Duodenal mucosa (tissue), 2 donors: ENCODE measurements at regions not wholly inside any gene's neighbourhood (a gene's known extent, or its start where the extent isn't known, plus 50 kb on each side); places are given as distances from the start of the nearest gene placed in this dataset.
A peak's percentile ranks its signal among the peaks of the same experiment; 100 is the strongest.

Experiments used
- H3K27ac ChIP-seq: one replicate; pipeline ENCODE4 v1.7.0; 2013; ENCODE audit warnings: low read depth, low read length
- H3K27me3 ChIP-seq, 2 donors: one replicate each; pipeline ENCODE4 v1.7.0; 2013; ENCODE audit warnings: low read length in 2 of 2, control low read depth in 1 of 2; ENCODE audit not compliant: insufficient read depth in 2 of 2, control insufficient read depth in 1 of 2
- H3K36me3 ChIP-seq, 2 donors: one replicate each; pipeline ENCODE4 v1.7.0; 2013; ENCODE audit warnings: low read length in 2 of 2, control low read depth in 1 of 2; ENCODE audit not compliant: insufficient read depth in 2 of 2, control insufficient read depth in 1 of 2
- H3K4me1 ChIP-seq, 2 donors: one replicate each; pipeline ENCODE4 v1.7.0; 2013; ENCODE audit warnings: low read length in 2 of 2, control low read depth in 1 of 2; ENCODE audit not compliant: insufficient read depth in 2 of 2, control insufficient read depth in 1 of 2
- H3K4me3 ChIP-seq, 2 donors: one replicate each; pipeline ENCODE4 v1.7.0; 2013; ENCODE audit warnings: low read length in 2 of 2, low read depth in 1 of 2
- H3K9ac ChIP-seq, 2 donors: one replicate each; pipeline ENCODE4 v1.7.0; 2013; ENCODE audit warnings: low read length in 2 of 2, low read depth in 1 of 2
- H3K9me3 ChIP-seq, 2 donors: one replicate each; pipeline ENCODE4 v1.7.0; 2013; ENCODE audit warnings: low read length in 2 of 2, control low read depth in 1 of 2; ENCODE audit not compliant: control insufficient read depth in 1 of 2

DNA sequence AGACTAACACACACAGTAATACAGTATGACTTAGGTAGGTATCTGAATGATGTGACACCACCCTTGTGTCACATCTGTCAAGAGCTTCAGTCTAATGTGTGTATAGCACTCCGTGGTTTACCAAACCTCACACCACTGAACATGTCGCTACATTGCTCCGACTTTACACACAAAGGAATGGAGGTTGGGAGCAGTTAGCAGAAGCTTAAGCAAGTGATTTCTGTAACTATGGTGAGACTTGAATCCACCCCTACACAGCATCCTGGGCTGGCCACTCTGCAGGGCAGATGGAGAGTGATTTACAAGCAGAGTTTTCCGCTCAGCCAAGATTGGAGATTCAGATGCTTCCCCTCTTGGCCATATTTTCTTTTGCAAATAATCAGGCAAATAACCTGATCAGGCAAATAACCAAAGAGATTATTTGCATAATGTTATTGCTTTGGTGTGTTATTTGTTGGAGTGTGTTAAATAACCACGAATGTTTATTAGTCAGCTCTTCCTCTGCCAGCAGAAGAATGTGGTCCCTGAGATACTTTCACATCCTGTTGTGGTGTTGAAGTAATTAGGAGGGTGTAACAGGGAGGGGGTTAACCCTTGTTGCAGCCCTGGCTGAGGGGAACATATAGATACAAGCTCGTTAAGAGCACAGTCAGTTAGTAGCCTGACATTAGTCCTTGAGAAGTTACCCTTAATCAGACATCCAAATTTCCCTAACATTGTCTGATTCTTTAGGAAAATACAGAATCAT lies 92.8 kb downstream of the SNX18 start:
- H3K27ac ChIP-seq: no peak overlapping the region
- H3K4me3 ChIP-seq: peak overlapping the region in 1 of 2 donors; percentile 33
- H3K9me3 ChIP-seq: no peaks in the 10 kb centered on the region
- H3K27me3 ChIP-seq: no peaks in the 10 kb centered on the region
- H3K36me3 ChIP-seq: no peaks in the 10 kb centered on the region
- peaks cover 3 to 11% of the 10 kb centered on the region in 2 donors for H3K4me1 ChIP-seq
- no peak overlapping the region for H3K9ac ChIP-seq

DNA sequence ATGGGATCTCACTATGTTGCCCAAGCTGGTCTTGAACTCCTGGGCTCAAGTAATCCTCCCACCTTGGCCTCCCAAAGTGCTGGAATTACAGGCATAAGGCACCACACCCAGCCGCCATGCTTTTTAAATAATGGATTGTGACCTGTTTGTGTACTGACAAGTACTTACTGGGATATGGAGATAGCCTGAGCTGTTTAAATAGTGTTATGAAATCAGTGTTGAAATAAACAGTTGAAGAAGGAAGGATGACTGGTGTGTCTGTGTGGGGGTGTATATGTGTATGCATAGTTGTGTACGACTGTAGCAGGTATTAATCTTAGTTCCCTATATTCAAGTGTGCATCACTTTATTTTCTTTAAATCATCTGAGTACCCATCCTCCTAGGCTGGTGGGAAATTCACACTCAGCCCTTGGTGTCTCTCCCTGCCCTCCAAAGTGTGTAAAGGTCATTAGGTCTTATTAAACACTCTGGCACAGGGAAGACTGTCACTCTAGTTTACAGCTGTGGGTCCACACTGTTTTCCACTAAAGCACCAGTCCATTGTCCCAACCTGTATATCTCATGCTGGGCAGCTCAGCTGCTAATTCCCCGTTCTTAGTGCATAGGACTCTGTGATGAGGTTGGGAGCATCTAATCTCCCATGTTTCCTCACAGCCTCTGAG lies 91.0 kb downstream of the SNX18 start:
- H3K9me3 ChIP-seq: no peaks in the 10 kb centered on the region
- no peaks in the 10 kb centered on the region for H3K36me3 ChIP-seq
- H3K27ac ChIP-seq: no peak overlapping the region
- peaks cover 3 to 11% of the 10 kb centered on the region in 2 donors for H3K4me1 ChIP-seq
- H3K9ac ChIP-seq: no peak overlapping the region
- no peak overlapping the region for H3K4me3 ChIP-seq
- no peaks in the 10 kb centered on the region for H3K27me3 ChIP-seq

DNA sequence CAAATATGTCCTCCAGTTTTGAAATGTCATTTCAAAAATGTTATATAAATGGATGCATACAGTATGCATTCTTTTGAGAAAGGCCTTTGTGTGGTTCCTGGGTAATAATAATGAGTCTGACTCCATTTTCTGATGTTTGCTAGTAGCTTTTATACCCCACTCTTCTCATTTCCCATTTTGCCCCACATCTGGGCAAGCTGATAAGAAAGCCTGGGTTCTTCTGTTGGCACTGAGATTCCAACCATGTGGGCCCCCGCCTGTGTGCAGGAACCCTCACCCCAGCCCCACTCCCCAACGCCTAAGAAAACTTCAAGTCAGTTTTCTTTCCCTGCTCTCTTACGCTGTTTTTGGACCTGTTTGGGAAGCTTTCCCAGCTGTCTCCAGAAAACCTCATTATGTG lies 89.4 kb downstream of the SNX18 start:
- Histone ChIP-seq H3K4me1 (peaks cover 3 to 11% of the 10 kb centered on the region in 2 donors), H3K27me3 (no peaks in the 10 kb centered on the region), H3K4me3 (no peak overlapping the region), H3K27ac (no peak overlapping the region), H3K36me3 (no peaks in the 10 kb centered on the region), H3K9ac (no peak overlapping the region), H3K9me3 (no peaks in the 10 kb centered on the region)

DNA sequence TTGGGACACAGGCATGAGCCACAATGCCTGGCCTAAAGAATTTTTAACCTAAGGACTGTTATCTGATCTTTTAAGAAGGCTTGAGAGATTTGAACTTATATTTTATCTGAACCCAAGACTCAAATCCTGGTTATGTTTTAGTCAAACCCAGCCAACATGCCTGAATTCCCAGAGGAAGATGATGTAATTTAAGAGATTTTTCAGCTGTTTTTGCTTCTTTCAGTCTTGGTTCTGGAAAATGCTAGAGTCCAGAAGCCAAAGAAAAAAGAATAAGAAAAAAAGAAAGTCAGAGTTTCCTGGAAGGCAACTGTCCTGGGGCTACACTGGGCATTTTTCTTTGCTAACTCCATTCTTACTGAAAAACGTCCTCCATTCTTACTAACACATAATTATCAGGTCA lies 85.8 kb downstream of the SNX18 start:
- Histone ChIP-seq H3K27me3 (no peaks in the 10 kb centered on the region), H3K27ac (no peak overlapping the region), H3K36me3 (no peaks in the 10 kb centered on the region), H3K4me3 (no peak overlapping the region), H3K4me1 (no peaks in the 10 kb centered on the region), H3K9me3 (no peaks in the 10 kb centered on the region), H3K9ac (no peak overlapping the region)

DNA sequence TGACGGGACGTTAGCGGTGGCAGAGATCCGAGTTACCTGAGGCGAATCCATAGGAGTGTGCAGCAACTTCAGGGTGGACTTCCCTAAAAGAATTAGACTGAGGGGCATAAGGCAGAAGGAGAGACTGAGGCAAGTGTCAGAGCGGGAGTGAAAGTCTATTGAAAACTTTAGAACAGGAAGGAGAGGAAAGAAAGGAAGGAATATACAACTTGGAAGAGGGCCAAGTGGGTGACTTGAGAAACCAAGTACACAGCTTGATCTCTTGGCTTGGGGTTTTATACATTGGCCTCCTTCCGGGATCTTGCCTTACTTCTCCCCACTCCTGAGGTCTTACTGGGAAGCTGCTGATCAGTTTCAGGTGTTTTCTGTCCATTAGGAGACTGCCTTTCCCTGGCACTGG lies 84.9 kb downstream of the SNX18 start:
- no peak overlapping the region for H3K27ac ChIP-seq

DNA sequence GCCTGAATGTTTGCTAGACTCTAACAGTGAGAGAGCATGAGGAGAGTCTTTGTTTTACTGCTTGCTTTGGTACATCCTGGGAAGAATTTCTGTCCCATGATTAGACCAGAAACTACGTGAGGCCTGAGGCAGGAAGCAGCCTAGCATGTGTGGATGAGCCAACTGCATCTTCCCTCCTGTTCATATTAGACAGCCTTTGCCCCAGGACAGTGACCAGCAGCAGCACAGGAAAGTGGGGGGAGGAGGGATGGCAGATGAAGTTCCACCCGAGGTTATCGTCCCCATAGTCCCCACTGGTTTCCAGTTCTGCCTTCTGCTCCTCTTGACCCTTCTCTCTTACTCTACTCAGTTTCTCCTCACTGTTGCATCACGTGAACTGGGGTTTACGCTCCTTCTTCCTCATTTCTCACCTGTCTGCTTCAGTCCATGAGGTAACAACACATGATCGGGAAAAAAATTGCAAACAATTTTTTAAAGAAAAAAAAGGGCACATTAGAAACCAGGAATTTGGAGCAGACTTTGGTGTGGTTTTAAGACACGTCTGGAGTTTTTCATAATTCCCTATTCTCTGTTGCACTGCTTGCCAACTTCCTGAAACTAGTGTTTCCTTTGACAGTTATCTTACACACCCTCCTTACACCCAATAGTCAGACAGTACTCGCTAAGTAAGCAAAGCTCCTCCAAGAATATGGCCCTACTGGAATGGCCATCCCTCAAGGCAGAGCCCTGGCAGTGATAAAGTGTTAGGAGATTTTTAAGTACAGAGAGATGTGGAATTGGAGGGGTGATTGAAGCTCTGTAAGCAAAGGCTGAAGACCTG lies 84.1 kb downstream of the SNX18 start:
- no peaks in the 10 kb centered on the region for H3K4me1 ChIP-seq
- H3K9ac ChIP-seq: no peak overlapping the region
- no peaks in the 10 kb centered on the region for H3K27me3 ChIP-seq
- H3K4me3 ChIP-seq: no peak overlapping the region
- H3K9me3 ChIP-seq: no peaks in the 10 kb centered on the region
- no peaks in the 10 kb centered on the region for H3K36me3 ChIP-seq
- H3K27ac ChIP-seq: no peak overlapping the region

More for the DNA sequence above, 84.9 kb downstream of the SNX18 start:
- no peak overlapping the region for H3K9ac ChIP-seq
- no peaks in the 10 kb centered on the region for H3K27me3 ChIP-seq
- no peak overlapping the region for H3K4me3 ChIP-seq
- H3K4me1 ChIP-seq: no peaks in the 10 kb centered on the region
- no peaks in the 10 kb centered on the region for H3K36me3 ChIP-seq
- H3K9me3 ChIP-seq: no peaks in the 10 kb centered on the region
